ENCODE measurements at regions not wholly inside any gene's neighbourhood (a gene's known extent, or its start where the extent isn't known, plus 50 kb on each side); places are given as distances from the start of the nearest gene placed in this dataset.

DNA sequence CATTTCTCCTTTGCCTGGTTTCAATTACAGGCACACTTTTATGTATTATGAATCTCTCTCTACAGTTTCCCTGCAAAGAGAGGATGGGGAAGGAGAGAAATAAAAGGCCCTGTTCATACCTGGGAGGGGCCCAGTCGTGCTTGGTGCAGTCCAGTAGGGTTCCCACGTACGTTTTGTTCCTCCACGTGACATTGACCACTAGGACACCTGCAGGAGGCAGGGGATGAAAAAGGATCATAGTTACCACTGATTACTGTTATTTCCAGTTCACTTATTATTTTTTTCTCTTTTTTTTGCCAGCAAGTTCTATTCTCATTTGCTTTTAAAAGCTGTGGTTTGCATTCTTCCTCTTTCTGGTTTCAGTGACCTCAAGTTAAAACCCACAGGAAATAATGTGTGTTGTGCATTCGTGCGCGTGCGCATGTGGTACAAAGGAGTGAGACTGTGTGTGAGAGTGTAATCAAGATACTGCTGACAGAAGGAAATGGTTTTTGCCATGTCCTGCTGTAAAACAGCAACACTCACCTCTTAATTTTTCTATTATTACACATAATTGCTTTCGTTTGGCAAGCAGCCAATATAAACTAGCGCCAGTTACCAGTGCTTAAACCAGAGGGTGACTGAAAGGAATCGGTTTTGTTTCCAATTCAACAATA is 96.8 kb downstream of the ZNF608 start:
- intact Hi-C loops (cut with micrococcal nuclease) = loop anchor here (1.0 to 5.0 kb wide), 11 partner anchors 52 to 614 kb away; no protein-coding TSS in a partner anchor
- no peak overlapping the region for H2AFZ ChIP-seq (ENCODE audit: insufficient read depth, low read depth, low read length, poor library complexity, severe bottlenecking)
- Mint-ChIP-seq H3K27ac (peak overlapping the region; percentile 88), H3K27me3 (no peaks in the 10 kb centered on the region), H3K9me3 (ENCODE audit: insufficient read depth) (no peaks in the 10 kb centered on the region), H3K4me3 (peak overlapping the region; percentile 38), H3K4me1 (peaks cover 84% of the 10 kb centered on the region)
- ChIA-PET CTCF (interaction anchor here (0.6 to 2.1 kb wide), 4 partner anchors 50 to 629 kb away, joined by 3 to 10 read pairs (median 5); no protein-coding TSS in a partner anchor), POLR2A (interaction anchor here (0.7 to 2.1 kb wide), 3 partner anchors 33 to 99 kb away, joined by 3 to 9 read pairs (median 3); no protein-coding TSS in a partner anchor)
- ATAC-seq (ENCODE audit: low read depth) = peak; percentile 74
- H3K27me3 ChIP-seq (replicated peaks in 1 of 4; ENCODE audit: control extremely low read depth in 1 of 4, control insufficient read depth in 3 of 4, insufficient read depth in 4 of 4, low read length in 3 of 4) = peaks cover 0 to 24% (median 0%) of the 10 kb centered on the region in 4 experiments
- peaks cover 5% of the 10 kb centered on the region for H3K79me2 ChIP-seq (ENCODE audit: control insufficient read depth, insufficient read depth, low read length)
- H3K9ac ChIP-seq (ENCODE audit: low read length) = peak overlapping the region; percentile 49
- peaks cover 70 to 88% of the 10 kb centered on the region in 2 donors for H3K4me1 ChIP-seq (ENCODE audit: control insufficient read depth in 2 of 2, insufficient read depth in 2 of 2, low read length in 2 of 2)
- DNase-seq = peak; percentile 96
- 0% methylated on average over 1 of the region's 11 CpGs for WGBS (ENCODE audit: insufficient coverage)
- peaks cover 0 to 3% (median 0%) of the 10 kb centered on the region in 3 donors for H3K9me3 ChIP-seq (ENCODE audit: control extremely low read depth in 1 of 3, control insufficient read depth in 2 of 3, insufficient read depth in 1 of 3, low read length in 2 of 3)
- H3K27ac ChIP-seq (ENCODE audit: low read length in 2 of 2) = peak overlapping the region; percentile 76 to 84
- H3K4me2 ChIP-seq (replicated peaks; ENCODE audit: low read depth, low read length, poor library complexity, severe bottlenecking) = peak overlapping the region; percentile 83
- peaks cover 4% of the 10 kb centered on the region for H4K20me1 ChIP-seq (ENCODE audit: control insufficient read depth, insufficient read depth, low read length, poor library complexity, severe bottlenecking)
- H3K4me3 ChIP-seq (ENCODE audit: control extremely low read depth in 1 of 5, extremely low read depth in 1 of 5, insufficient read depth in 1 of 5, low read depth in 2 of 5, low read length in 4 of 5) = peak overlapping the region; percentile 1 to 54 (median 25)
- H3K36me3 ChIP-seq (replicated peaks in 1 of 2; ENCODE audit: control extremely low read depth in 1 of 2, control insufficient read depth in 1 of 2, extremely low read depth in 1 of 2, insufficient read depth in 2 of 2, low read length in 1 of 2) = peaks cover 0 to 11% of the 10 kb centered on the region in 2 experiments
- TF ChIP-seq, protein P1, sequence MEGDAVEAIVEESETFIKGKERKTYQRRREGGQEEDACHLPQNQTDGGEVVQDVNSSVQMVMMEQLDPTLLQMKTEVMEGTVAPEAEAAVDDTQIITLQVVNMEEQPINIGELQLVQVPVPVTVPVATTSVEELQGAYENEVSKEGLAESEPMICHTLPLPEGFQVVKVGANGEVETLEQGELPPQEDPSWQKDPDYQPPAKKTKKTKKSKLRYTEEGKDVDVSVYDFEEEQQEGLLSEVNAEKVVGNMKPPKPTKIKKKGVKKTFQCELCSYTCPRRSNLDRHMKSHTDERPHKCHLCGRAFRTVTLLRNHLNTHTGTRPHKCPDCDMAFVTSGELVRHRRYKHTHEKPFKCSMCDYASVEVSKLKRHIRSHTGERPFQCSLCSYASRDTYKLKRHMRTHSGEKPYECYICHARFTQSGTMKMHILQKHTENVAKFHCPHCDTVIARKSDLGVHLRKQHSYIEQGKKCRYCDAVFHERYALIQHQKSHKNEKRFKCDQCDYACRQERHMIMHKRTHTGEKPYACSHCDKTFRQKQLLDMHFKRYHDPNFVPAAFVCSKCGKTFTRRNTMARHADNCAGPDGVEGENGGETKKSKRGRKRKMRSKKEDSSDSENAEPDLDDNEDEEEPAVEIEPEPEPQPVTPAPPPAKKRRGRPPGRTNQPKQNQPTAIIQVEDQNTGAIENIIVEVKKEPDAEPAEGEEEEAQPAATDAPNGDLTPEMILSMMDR (IDR thresholded peaks at IDR 0.05) = no peak
- no peak for TF ChIP-seq EZH2 (IDR thresholded peaks at IDR 0.05; ENCODE audit: borderline replicate concordance, insufficient read depth, low read depth, low read length, poor library complexity, severe bottlenecking)
